Peyer's patch (tissue), 4 donors: ENCODE measurements at regions not wholly inside any gene's neighbourhood (a gene's known extent, or its start where the extent isn't known, plus 50 kb on each side); places are given as distances from the start of the nearest gene placed in this dataset.

Experiments used
- DNase-seq, 3 donors: peaks; one replicate each; pipeline ENCODE4 v3.0.0-alpha.2; 2017 to 2019
- H3K27ac ChIP-seq, 4 donors: fragments of 200-600 bp; sonication (generic); one replicate each; pipeline ENCODE4 v1.5.1; 2016 to 2019
- H3K27me3 ChIP-seq, 2 donors: fragments of 200-600 bp; sonication (generic); one replicate each; pipeline ENCODE4 v1.5.1; 2019
- H3K36me3 ChIP-seq, 3 donors: fragments of 200-600 bp; sonication (generic); one replicate each; pipeline ENCODE4 v1.5.1; 2016 to 2019
- H3K4me1 ChIP-seq, 4 donors: fragments of 200-600 bp; sonication (generic); one replicate each; pipeline ENCODE4 v1.5.1; 2016 to 2019
- H3K4me3 ChIP-seq, 4 donors: fragments of 200-600 bp; sonication (generic); 1 replicate in 3 of 4; 2 replicates in 1 of 4; pipeline ENCODE4 v1.5.1; 2016 to 2019; ENCODE audit warnings: mild to moderate bottlenecking in 1 of 4
- H3K9me3 ChIP-seq, 4 donors: fragments of 200-600 bp; sonication (generic); one replicate each; pipeline ENCODE4 v1.5.1; 2016 to 2019; ENCODE audit warnings: mild to moderate bottlenecking in 1 of 4
- CTCF ChIP-seq, 6 experiments: fragments of 450-650 bp in 4 of 6; fragments of 200-600 bp in 2 of 6; sonication (generic) in 1 of 6; IDR thresholded peaks; one replicate each; pipeline ENCODE4 v1.5.1; 2017 to 2019; ENCODE audit warnings: antibody characterized with exemption in 6 of 6, mild to moderate bottlenecking in 3 of 6, moderate library complexity in 1 of 6
- POLR2A ChIP-seq, 2 donors: fragments of 450-650 bp; IDR thresholded peaks; one replicate each; pipeline ENCODE4 v1.5.1; 2017; ENCODE audit warnings: antibody characterized with exemption in 2 of 2, mild to moderate bottlenecking in 2 of 2, moderate library complexity in 2 of 2

- Histone ChIP-seq H3K27ac (no peak overlapping the region), H3K9me3 (no peaks in the 10 kb centered on the region), H3K4me3 (no peak overlapping the region), H3K36me3 (no peaks in the 10 kb centered on the region), H3K4me1 (no peaks in the 10 kb centered on the region), H3K27me3 (no peaks in the 10 kb centered on the region)
- no peak for DNase-seq
- TF ChIP-seq CTCF (IDR thresholded peaks at IDR 0.05) (no peak), POLR2A (IDR thresholded peaks at IDR 0.05) (no peak)
These were observed 492.2 kb downstream of the NR2F1-AS1 start for GRCh38 chr5:93088592-93089389.

GRCh38 chr5:93087326-93087725 is 493.7 kb downstream of the NR2F1-AS1 start:
- Histone ChIP-seq H3K27ac (no peak overlapping the region), H3K9me3 (no peaks in the 10 kb centered on the region), H3K36me3 (no peaks in the 10 kb centered on the region), H3K4me1 (no peaks in the 10 kb centered on the region), H3K27me3 (no peaks in the 10 kb centered on the region), H3K4me3 (no peak overlapping the region)
- no peak for DNase-seq
- no peak for TF ChIP-seq POLR2A (IDR thresholded peaks at IDR 0.05)
- TF ChIP-seq CTCF (IDR thresholded peaks at IDR 0.05), result no peak

DNA sequence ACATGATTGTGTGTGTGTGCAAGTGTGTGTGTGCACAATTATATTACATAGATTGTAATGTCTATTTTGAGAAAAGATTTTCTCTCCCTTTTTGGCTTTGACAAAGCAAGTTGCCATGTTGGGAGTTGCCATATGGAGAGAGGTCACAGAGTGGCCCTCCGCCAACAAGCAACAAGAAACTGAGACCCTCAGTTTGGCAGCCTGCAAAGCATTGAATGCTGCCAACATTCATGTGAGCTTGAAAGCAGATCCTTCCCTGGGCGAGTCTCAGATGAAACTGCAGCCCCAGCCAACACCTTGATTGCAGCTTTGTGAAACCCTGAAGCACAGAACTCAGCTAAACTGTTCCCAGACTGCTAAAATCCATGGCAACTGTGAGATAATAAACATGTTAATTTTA is 498.0 kb downstream of the NR2F1-AS1 start:
- no peaks in the 10 kb centered on the region for H3K4me1 ChIP-seq
- no peak overlapping the region for H3K4me3 ChIP-seq
- H3K27me3 ChIP-seq, result no peaks in the 10 kb centered on the region
- no peaks in the 10 kb centered on the region for H3K36me3 ChIP-seq
- TF ChIP-seq POLR2A (IDR thresholded peaks at IDR 0.05), result no peak
- TF ChIP-seq CTCF (IDR thresholded peaks at IDR 0.05), result no peak
- DNase-seq, result no peak
- no peaks in the 10 kb centered on the region for H3K9me3 ChIP-seq
- no peak overlapping the region for H3K27ac ChIP-seq

GRCh38 chr5:93079046-93079445 is 502.0 kb downstream of the NR2F1-AS1 start:
- no peak for DNase-seq
- Histone ChIP-seq H3K4me1 (no peaks in the 10 kb centered on the region), H3K4me3 (no peak overlapping the region), H3K9me3 (no peaks in the 10 kb centered on the region), H3K36me3 (no peaks in the 10 kb centered on the region), H3K27ac (no peak overlapping the region), H3K27me3 (no peaks in the 10 kb centered on the region)
- TF ChIP-seq POLR2A (IDR thresholded peaks at IDR 0.05) (no peak), CTCF (IDR thresholded peaks at IDR 0.05) (no peak)

DNA sequence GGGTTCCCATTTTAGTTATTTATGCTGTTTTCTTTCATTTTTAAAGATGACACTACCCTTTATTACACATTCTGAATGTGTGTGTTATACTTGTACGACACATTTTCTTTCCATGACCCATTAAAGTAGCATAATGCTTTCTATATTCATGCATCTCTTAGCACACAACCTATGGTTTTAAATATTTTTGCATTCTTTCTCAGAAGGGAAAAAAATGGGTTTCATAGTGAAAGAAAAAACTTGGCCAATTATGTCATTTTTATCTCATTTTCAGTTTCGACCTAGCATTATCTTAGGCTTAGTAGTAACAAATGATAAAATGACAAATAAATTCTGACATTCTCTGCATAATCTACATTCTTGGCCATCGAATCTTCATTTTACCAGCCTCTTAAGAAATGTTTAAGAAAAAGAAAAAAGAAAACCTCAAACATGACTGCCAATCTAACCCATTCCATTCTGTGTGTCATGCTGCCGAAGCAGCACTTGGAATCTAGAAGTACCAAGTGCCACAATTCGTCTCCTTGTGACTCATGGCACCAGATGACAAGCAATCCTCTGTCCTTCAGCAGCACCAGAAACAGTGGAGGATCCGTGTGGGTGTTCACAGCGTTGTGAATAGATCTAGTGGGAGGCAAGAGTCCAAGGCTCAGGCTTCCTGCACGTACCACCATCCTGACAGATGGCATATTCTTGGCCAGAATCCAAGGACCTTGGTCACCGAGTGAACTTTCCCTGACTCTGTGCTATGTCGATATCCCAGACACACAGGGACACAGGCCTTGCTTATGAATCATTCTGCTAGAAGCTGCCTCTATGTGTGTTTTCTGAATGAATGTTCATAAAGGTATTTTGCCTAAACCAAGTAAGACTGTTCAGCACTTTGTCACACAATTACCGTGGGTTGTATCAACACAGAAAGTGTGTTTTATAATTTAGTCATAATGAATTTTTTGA is 502.7 kb downstream of the NR2F1-AS1 start:
- no peaks in the 10 kb centered on the region for H3K27me3 ChIP-seq
- no peaks in the 10 kb centered on the region for H3K9me3 ChIP-seq
- no peaks in the 10 kb centered on the region for H3K4me1 ChIP-seq
- no peaks in the 10 kb centered on the region for H3K36me3 ChIP-seq
- no peak overlapping the region for H3K27ac ChIP-seq
- TF ChIP-seq POLR2A (IDR thresholded peaks at IDR 0.05) (no peak), CTCF (IDR thresholded peaks at IDR 0.05) (no peak)
- DNase-seq, result no peak
- no peak overlapping the region for H3K4me3 ChIP-seq
